ENCODE measurements at regions not wholly inside any gene's neighbourhood (a gene's known extent, or its start where the extent isn't known, plus 50 kb on each side); places are given as distances from the start of the nearest gene placed in this dataset.
"Not testable (repeated sequence)": the region's sequence is repeated elsewhere in the genome, so short reads cannot be mapped to it uniquely, and the experiment has no call there.

GRCh38 chr16:85513180-85513579, 99.9 kb upstream of the GSE1 start:
- no peak for DNase-seq

GRCh38 chr16:85513649-85514048, 99.5 kb upstream of the GSE1 start:
- DNase-seq, result no peak

GRCh38 chr16:85514295-85514597, 98.9 kb upstream of the GSE1 start:
- no peak for DNase-seq

- DNase-seq, result no peak
Observed at GRCh38 chr16:85514598-85515318, 98.4 kb upstream of the GSE1 start.

- DNase-seq, result no peak
Observed at GRCh38 chr16:85515319-85515745, 97.8 kb upstream of the GSE1 start.

- DNase-seq, result no peak
Observed at GRCh38 chr16:85515830-85516397, 97.2 kb upstream of the GSE1 start.

- DNase-seq, result no peak
Observed at GRCh38 chr16:85517154-85517553, 96.0 kb upstream of the GSE1 start.

- DNase-seq, result no peak
Observed at GRCh38 chr16:85517563-85518179, 95.5 kb upstream of the GSE1 start.

GRCh38 chr16:85518398-85519049, 94.6 kb upstream of the GSE1 start:
- no peak for DNase-seq

- DNase-seq, result not testable (repeated sequence)
Observed at GRCh38 chr16:85519050-85519440, 94.1 kb upstream of the GSE1 start.

- DNase-seq, result no peak
Observed at GRCh38 chr16:85519540-85520231, 93.4 kb upstream of the GSE1 start.

GRCh38 chr16:85520853-85521521, 92.1 kb upstream of the GSE1 start:
- no peak for DNase-seq

- no peak for DNase-seq
Observed at GRCh38 chr16:85521552-85522307, 91.4 kb upstream of the GSE1 start.

GRCh38 chr16:85522308-85522841, 90.7 kb upstream of the GSE1 start:
- DNase-seq, result no peak

GRCh38 chr16:85522842-85523601, 90.1 kb upstream of the GSE1 start:
- DNase-seq, result no peak

- DNase-seq, result no peak
Observed at GRCh38 chr16:85523602-85524364, 89.3 kb upstream of the GSE1 start.

GRCh38 chr16:85524365-85524629, 88.8 kb upstream of the GSE1 start:
- no peak for DNase-seq

GRCh38 chr16:85524630-85525419, 88.3 kb upstream of the GSE1 start:
- DNase-seq, result no peak

- DNase-seq, result no peak
Observed at GRCh38 chr16:85525420-85526184, 87.5 kb upstream of the GSE1 start.
